IMR-90 (cell line): ENCODE measurements at regions not wholly inside any gene's neighbourhood (a gene's known extent, or its start where the extent isn't known, plus 50 kb on each side); places are given as distances from the start of the nearest gene placed in this dataset.

Experiments used
- ATAC-seq: fragments of 200-7000 bp; cut with Tn5 transposase; 2 replicates; pipeline ENCODE4 v1.9.1; 2020; ENCODE audit warnings: low read depth, mild to moderate bottlenecking, moderate library complexity
- BruUV-seq: library from RNA; stranded (reverse); fragments of 400-500 nt; replicated peaks from 2 replicates; lab custom pipeline; 2021; lab: Mats Ljungman, UMichigan
- CTCF ChIA-PET: fragments of 300-600 bp; formaldehyde crosslinking; extraction: SDS; loops from one replicate; lab custom pipeline; 2021; ENCODE audit warnings: antibody characterized with exemption; lab: Yijun Ruan, JAX
- POLR2A ChIA-PET: fragments of 300-600 bp; sonication (Branson Sonifier 250); formaldehyde crosslinking; loops from one replicate; lab custom pipeline; 2022; ENCODE audit warnings: antibody characterized with exemption; ENCODE audit not compliant: unreplicated experiment; lab: Charles Lee
- DNase-seq: peaks from one replicate; pipeline ENCODE4 v3.0.0; 2013
- H2AFZ ChIP-seq: replicated peaks from 2 replicates; pipeline ENCODE3; 2013; ENCODE audit warnings: low read length, mild to moderate bottlenecking; ENCODE audit not compliant: poor library complexity
- H2AK5ac ChIP-seq: 2 replicates; pipeline ENCODE4 v1.6.1; 2013; ENCODE audit warnings: low read depth, low read length, inconsistent platforms
- H2AK9ac ChIP-seq: replicated peaks from 2 replicates; pipeline ENCODE3; 2013; ENCODE audit warnings: mild to moderate bottlenecking, low read depth, low read length, moderate library complexity; ENCODE audit not compliant: poor library complexity
- H2BK120ac ChIP-seq: 2 replicates; pipeline ENCODE4 v1.6.1; 2013; ENCODE audit warnings: low read depth, low read length, inconsistent platforms
- H2BK15ac ChIP-seq: 3 replicates; pipeline ENCODE4 v1.6.1; 2013; ENCODE audit warnings: low read depth, low read length, inconsistent platforms
- H2BK20ac ChIP-seq: 2 replicates; pipeline ENCODE4 v1.6.1; 2013; ENCODE audit warnings: low read depth, mild to moderate bottlenecking, inconsistent platforms, low read length, moderate library complexity
- H2BK5ac ChIP-seq: 2 replicates; pipeline ENCODE4 v1.6.1; 2013; ENCODE audit warnings: mild to moderate bottlenecking, low read depth, low read length, inconsistent platforms; ENCODE audit not compliant: poor library complexity, severe bottlenecking
- H3K14ac ChIP-seq: replicated peaks from 2 replicates; pipeline ENCODE4 v1.6.1; 2013; ENCODE audit warnings: low read depth, low read length, inconsistent platforms
- H3K18ac ChIP-seq: 2 replicates; pipeline ENCODE4 v1.6.1; 2013; ENCODE audit warnings: low read depth, low read length, control low read depth
- H3K23ac ChIP-seq: 2 replicates; pipeline ENCODE4 v1.6.1; 2013; ENCODE audit warnings: low read depth, low read length, inconsistent platforms
- H3K27ac ChIP-seq: 2 replicates; pipeline ENCODE4 v1.5.1; 2013; ENCODE audit warnings: mild to moderate bottlenecking, control low read depth, low read length; ENCODE audit not compliant: insufficient read depth
- H3K27me3 ChIP-seq: 2 replicates; pipeline ENCODE4 v1.6.1; 2013; ENCODE audit warnings: low read length; ENCODE audit not compliant: control insufficient read depth, insufficient read depth
- H3K36me3 ChIP-seq: 2 replicates; pipeline ENCODE4 v1.6.1; 2013; ENCODE audit warnings: low read length, mixed read lengths; ENCODE audit not compliant: control insufficient read depth, insufficient read depth
- H3K4ac ChIP-seq: 2 replicates; pipeline ENCODE4 v1.6.1; 2013; ENCODE audit warnings: low read depth, low read length, inconsistent platforms
- H3K4me1 ChIP-seq: 2 replicates; pipeline ENCODE4 v1.6.1; 2013; ENCODE audit warnings: low read length, mixed read lengths; ENCODE audit not compliant: control insufficient read depth, insufficient read depth
- H3K4me2 ChIP-seq: 2 replicates; pipeline ENCODE4 v1.6.1; 2013; ENCODE audit warnings: low read depth, mild to moderate bottlenecking, control low read depth, low read length, moderate library complexity
- H3K4me3 ChIP-seq: 2 replicates; pipeline ENCODE4 v1.5.1; 2013; ENCODE audit warnings: low read depth, mild to moderate bottlenecking, control low read depth, low read length, moderate library complexity; ENCODE audit not compliant: insufficient read depth
- H3K56ac ChIP-seq: 2 replicates; pipeline ENCODE4 v1.6.1; 2013; ENCODE audit warnings: low read length, inconsistent platforms; ENCODE audit not compliant: insufficient read depth; ENCODE audit errors: extremely low read depth
- H3K79me1 ChIP-seq, 2 experiments: 2 replicates each; pipeline ENCODE4 v1.6.1; 2013; ENCODE audit warnings: low read length in 2 of 2, inconsistent platforms in 1 of 2, low read depth in 1 of 2
- H3K9ac ChIP-seq: 2 replicates; pipeline ENCODE4 v1.6.1; 2013; ENCODE audit warnings: low read depth, low read length, control low read depth
- H3K9me1 ChIP-seq: 2 replicates; pipeline ENCODE4 v1.6.1; 2013; ENCODE audit warnings: low read length, inconsistent platforms; ENCODE audit not compliant: insufficient read depth
- H3K9me3 ChIP-seq: 2 replicates; pipeline ENCODE4 v1.6.1; 2013; ENCODE audit warnings: low read length; ENCODE audit not compliant: control insufficient read depth, insufficient read depth
- H4K20me1 ChIP-seq: 2 replicates; pipeline ENCODE4 v1.6.1; 2013; ENCODE audit warnings: low read length, inconsistent platforms; ENCODE audit not compliant: insufficient read depth
- H4K5ac ChIP-seq: 2 replicates; pipeline ENCODE4 v1.6.1; 2013; ENCODE audit warnings: mild to moderate bottlenecking, low read depth, low read length, control low read depth
- H4K8ac ChIP-seq, 2 experiments: 2 replicates each; pipeline ENCODE4 v1.6.1; 2013; ENCODE audit warnings: low read depth in 2 of 2, low read length in 2 of 2, control low read depth in 1 of 2, inconsistent platforms in 1 of 2
- H4K91ac ChIP-seq: 2 replicates; pipeline ENCODE4 v1.6.1; 2013; ENCODE audit warnings: low read depth, low read length, inconsistent platforms; ENCODE audit not compliant: insufficient read depth
- BHLHE40 ChIP-seq: fragments of 150-350 bp; IDR thresholded peaks from 2 replicates; pipeline ENCODE4 v1.6.1; 2016; ENCODE audit warnings: mild to moderate bottlenecking, low read depth, low read length
- CEBPB ChIP-seq: IDR thresholded peaks from 2 replicates; pipeline ENCODE4 v1.6.1; 2012; ENCODE audit warnings: low read depth, low read length, improper control_type of control experiment
- CHD1 ChIP-seq: IDR thresholded peaks from 2 replicates; pipeline ENCODE4 v1.6.1; 2012; ENCODE audit warnings: low read depth, low read length, improper control_type of control experiment
- CTCF ChIP-seq: conservative IDR thresholded peaks from 2 replicates; pipeline ENCODE4 v1.5.1; 2012; ENCODE audit warnings: mild to moderate bottlenecking, low read depth, low read length, improper control_type of control experiment
- ELK1 ChIP-seq: fragments of 150-350 bp; IDR thresholded peaks from 2 replicates; pipeline ENCODE4 v1.6.1; 2016; ENCODE audit warnings: low read depth, mild to moderate bottlenecking, low read length, moderate library complexity, borderline replicate concordance
- FOS ChIP-seq: fragments of 150-350 bp; IDR thresholded peaks from 2 replicates; pipeline ENCODE4 v1.6.1; 2016; ENCODE audit warnings: low read depth, low read length
- MAFK ChIP-seq: IDR thresholded peaks from 2 replicates; pipeline ENCODE4 v1.6.1; 2012; ENCODE audit warnings: low read depth, low read length, improper control_type of control experiment
- MAZ ChIP-seq: IDR thresholded peaks from 2 replicates; pipeline ENCODE4 v1.6.1; 2012; ENCODE audit warnings: low read depth, mild to moderate bottlenecking, low read length, improper control_type of control experiment, moderate library complexity, borderline replicate concordance
- MXI1 ChIP-seq: IDR thresholded peaks from 2 replicates; pipeline ENCODE4 v1.6.1; 2012; ENCODE audit warnings: low read depth, mild to moderate bottlenecking, low read length, moderate library complexity, borderline replicate concordance
- NFE2L2 ChIP-seq: fragments of 150-350 bp; IDR thresholded peaks from 2 replicates; pipeline ENCODE4 v1.6.1; 2016; ENCODE audit warnings: low read depth, mild to moderate bottlenecking, low read length
- POLR2A ChIP-seq: IDR thresholded peaks from 2 replicates; pipeline ENCODE4 v1.6.1; 2012; ENCODE audit warnings: mild to moderate bottlenecking, low read depth, low read length
- RAD21 ChIP-seq: IDR thresholded peaks from 2 replicates; pipeline ENCODE4 v1.6.1; 2012; ENCODE audit warnings: low read length, improper control_type of control experiment
- RFX5 ChIP-seq: IDR thresholded peaks from 2 replicates; pipeline ENCODE4 v1.8.0; 2012; ENCODE audit warnings: low read depth, mild to moderate bottlenecking, low read length, moderate library complexity
- SMC3 ChIP-seq: fragments of 150-350 bp; IDR thresholded peaks from 2 replicates; pipeline ENCODE4 v1.6.1; 2016; ENCODE audit warnings: low read depth, mild to moderate bottlenecking, antibody characterized with exemption, low read length, moderate library complexity
- USF2 ChIP-seq: fragments of 150-350 bp; IDR thresholded peaks from 2 replicates; pipeline ENCODE4 v1.6.1; 2017; ENCODE audit warnings: mild to moderate bottlenecking, antibody characterized with exemption, low read length, low read depth
- WGBS, 2 experiments: methylation state at CpG; one replicate each; pipeline versions ENCODE4 v1.1.5 to v1.1.7; 2013; ENCODE audit warnings: missing lambda C conversion rate in 2 of 2; ENCODE audit not compliant: insufficient read length in 1 of 2; ENCODE audit errors: extremely low coverage in 2 of 2; 5-methylcytosine and 5-hydroxymethylcytosine counted together
- dilution Hi-C: fragments of 300-500 bp; cut with HindIII; formaldehyde crosslinking; loops from one replicate; pipeline ENCODE4 v1.14.3; 2018; ENCODE audit warnings: low sequenced_read_pairs; ENCODE audit not compliant: unreplicated experiment
- in situ Hi-C: fragments of 300-500 bp; cut with MboI; formaldehyde crosslinking; loops from 3 replicates; pipeline ENCODE4 v1.14.3; 2019; ENCODE audit warnings: low sequenced_read_pairs, inconsistent platforms, mixed read lengths
- intact Hi-C: fragments of 100-400 bp; cut with micrococcal nuclease; formaldehyde crosslinking; loops from 2 replicates; pipeline ENCODE4 v1.10.0; 2022

GRCh38 chr5:125725691-125726090 lies 697.5 kb upstream of the GRAMD2B start:
- H2BK120ac ChIP-seq: no peak overlapping the region
- no peak overlapping the region for H3K27ac ChIP-seq
- ChIA-PET POLR2A (no interaction called here), CTCF (no interaction called here)
- intact Hi-C loops: no loop called here
- H3K9me3 ChIP-seq: no peaks in the 10 kb centered on the region; the same call in 1 of the 2 replicates
- WGBS, 2 experiments: no CpG with 5 or more reads among the region's 4 CpGs
- no peak overlapping the region for H3K9ac ChIP-seq
- H2BK15ac ChIP-seq: no peak overlapping the region
- no peak overlapping the region for H2BK5ac ChIP-seq
- TF ChIP-seq RFX5 (no peak), RAD21 (no peak), FOS (no peak), NFE2L2 (no peak), POLR2A (no peak), ELK1 (no peak), CHD1 (no peak), MXI1 (no peak), BHLHE40 (no peak), SMC3 (no peak), CEBPB (no peak), USF2 (no peak), CTCF (no peak), MAZ (no peak), MAFK (no peak)
- H3K4ac ChIP-seq: no peak overlapping the region
- no TSS peak for BruUV-seq
- H2AK5ac ChIP-seq: no peak overlapping the region
- H4K8ac ChIP-seq: no peak overlapping the region
- ATAC-seq (no peak), DNase-seq (no peak)
- dilution Hi-C loops: no loop called here
- H4K91ac ChIP-seq: no peak overlapping the region
- no peaks in the 10 kb centered on the region for H3K36me3 ChIP-seq
- H3K79me1 ChIP-seq: no peaks in the 10 kb centered on the region
- no peaks in the 10 kb centered on the region for H3K27me3 ChIP-seq
- no peak overlapping the region for H3K23ac ChIP-seq
- no peak overlapping the region for H3K4me3 ChIP-seq
- H3K18ac ChIP-seq: no peak overlapping the region
- H3K4me2 ChIP-seq: no peak overlapping the region
- H2BK20ac ChIP-seq: no peak overlapping the region
- no peak overlapping the region for H4K5ac ChIP-seq
- H4K20me1 ChIP-seq: no peaks in the 10 kb centered on the region
- H3K9me1 ChIP-seq: peaks cover 3% of the 10 kb centered on the region; the same call in 1 of the 2 replicates
- in situ Hi-C loops: no loop called here
- no peaks in the 10 kb centered on the region for H3K4me1 ChIP-seq
- H3K14ac ChIP-seq: no peak overlapping the region
- no peak overlapping the region for H3K56ac ChIP-seq
- H2AK9ac ChIP-seq: no peak overlapping the region
- H2AFZ ChIP-seq: no peak overlapping the region
